ENCODE measurements at regions not wholly inside any gene's neighbourhood (a gene's known extent, or its start where the extent isn't known, plus 50 kb on each side); places are given as distances from the start of the nearest gene placed in this dataset.

DNA sequence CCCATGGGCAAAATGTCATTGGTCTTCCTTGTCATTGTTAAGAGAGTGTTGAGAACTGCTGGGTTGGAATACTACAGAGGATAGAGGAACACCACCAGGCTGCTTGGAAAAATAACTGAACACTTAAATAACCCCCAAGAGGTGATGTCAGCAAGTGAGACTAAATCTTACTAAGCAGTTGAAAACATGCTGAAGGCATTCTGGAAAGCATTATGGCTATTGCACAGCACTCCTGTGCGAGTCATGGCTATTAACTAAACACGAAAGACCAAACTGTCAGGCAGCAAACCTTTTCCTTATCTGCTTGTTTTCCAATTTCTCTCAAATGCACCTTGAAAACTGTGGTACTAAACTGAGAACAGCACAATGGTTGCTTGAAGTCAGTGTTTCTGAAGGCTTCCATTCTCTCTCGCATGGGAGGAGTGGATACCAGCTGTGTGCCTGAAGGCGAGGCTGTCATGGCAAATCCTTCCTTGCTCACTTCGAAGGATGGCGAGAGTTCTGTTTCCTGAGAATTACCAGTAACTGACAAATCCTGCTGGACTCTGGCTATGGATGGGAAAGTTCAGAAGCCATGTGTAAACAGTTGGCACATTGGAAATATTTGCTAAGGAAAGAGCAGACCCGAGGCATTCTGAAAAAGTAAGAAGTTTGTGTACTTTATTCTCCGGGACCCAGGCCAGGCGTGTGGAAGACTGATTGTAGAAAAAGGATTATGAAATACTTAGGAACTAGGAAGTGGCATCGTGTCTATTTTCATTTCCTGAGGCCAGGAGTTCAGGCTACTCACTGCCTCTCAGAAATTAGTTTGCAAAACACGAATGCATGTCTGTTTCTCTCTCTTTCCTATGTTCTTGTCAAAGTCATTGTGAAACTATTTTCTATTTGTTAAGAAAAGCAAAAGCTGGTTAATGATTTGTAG is 182.1 kb downstream of the DMRT2 start:
- TF ChIP-seq, protein P1, sequence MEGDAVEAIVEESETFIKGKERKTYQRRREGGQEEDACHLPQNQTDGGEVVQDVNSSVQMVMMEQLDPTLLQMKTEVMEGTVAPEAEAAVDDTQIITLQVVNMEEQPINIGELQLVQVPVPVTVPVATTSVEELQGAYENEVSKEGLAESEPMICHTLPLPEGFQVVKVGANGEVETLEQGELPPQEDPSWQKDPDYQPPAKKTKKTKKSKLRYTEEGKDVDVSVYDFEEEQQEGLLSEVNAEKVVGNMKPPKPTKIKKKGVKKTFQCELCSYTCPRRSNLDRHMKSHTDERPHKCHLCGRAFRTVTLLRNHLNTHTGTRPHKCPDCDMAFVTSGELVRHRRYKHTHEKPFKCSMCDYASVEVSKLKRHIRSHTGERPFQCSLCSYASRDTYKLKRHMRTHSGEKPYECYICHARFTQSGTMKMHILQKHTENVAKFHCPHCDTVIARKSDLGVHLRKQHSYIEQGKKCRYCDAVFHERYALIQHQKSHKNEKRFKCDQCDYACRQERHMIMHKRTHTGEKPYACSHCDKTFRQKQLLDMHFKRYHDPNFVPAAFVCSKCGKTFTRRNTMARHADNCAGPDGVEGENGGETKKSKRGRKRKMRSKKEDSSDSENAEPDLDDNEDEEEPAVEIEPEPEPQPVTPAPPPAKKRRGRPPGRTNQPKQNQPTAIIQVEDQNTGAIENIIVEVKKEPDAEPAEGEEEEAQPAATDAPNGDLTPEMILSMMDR (conservative IDR thresholded peaks at IDR 0.05; ENCODE audit: low read depth in 2 of 2), result no peak
- TF ChIP-seq REST (IDR thresholded peaks at IDR 0.05; ENCODE audit: unreplicated experiment) (no peak), POLR2AphosphoS5 (IDR thresholded peaks at IDR 0.05; ENCODE audit: low read depth) (no peak), NANOG (IDR thresholded peaks at IDR 0.05; ENCODE audit: borderline replicate concordance) (no peak), EZH2 (IDR thresholded peaks at IDR 0.05; ENCODE audit: low read depth, unreplicated experiment) (no peak), ETS1 (IDR thresholded peaks at IDR 0.05) (no peak), ZNF462 (CRISPR knock-in tag; IDR thresholded peaks at IDR 0.05) (no peak)

Data from GM23338 (cell line).